Femur (tissue), 1 donor: ENCODE measurements at regions not wholly inside any gene's neighbourhood (a gene's known extent, or its start where the extent isn't known, plus 50 kb on each side); places are given as distances from the start of the nearest gene placed in this dataset.
"Not testable (repeated sequence)": the region's sequence is repeated elsewhere in the genome, so short reads cannot be mapped to it uniquely, and the experiment has no call there.

Experiments
- DNase-seq: peaks from one replicate; pipeline ENCODE4 v3.0.0-alpha.2; 2017

DNA sequence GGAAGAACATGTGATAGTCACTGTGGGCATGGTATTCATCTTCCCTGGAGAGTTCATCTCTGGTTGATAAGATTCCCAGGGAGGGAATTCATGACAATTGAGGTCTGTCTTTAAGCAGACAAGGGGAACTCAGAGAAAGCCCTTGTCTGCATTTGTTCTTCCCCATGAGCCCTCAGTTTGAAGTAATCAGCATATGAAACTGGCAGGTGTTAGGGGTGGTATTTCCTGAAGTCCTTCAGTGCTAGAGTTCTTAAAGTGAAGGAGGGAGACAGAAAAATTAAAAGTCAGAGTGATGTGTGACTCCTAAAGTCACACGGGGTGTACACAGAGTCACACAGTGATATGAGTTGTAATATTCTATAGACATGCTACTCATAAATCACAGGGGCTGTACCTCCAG is 60.6 kb upstream of the SYK start:
- DNase-seq, result no peak

DNA sequence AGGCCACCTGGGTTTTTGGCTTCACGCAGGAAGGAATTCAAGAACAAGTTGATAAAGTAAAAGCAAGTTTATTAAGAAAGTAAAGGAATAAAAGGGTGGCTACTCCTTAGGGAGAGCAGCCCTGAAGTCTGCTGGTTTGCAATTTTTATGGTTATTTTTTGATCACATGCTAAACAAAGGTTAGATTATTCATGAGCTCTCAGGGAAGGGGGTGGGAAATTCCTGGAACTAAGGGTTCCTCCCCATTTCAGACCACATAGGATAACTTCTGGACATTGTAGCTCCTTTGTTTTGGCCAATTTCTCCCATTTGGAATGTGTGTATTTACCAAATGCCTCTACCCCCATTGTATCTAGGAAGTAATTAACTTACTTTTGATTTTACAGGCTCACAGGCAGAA is 63.9 kb upstream of the SYK start:
- DNase-seq, result no peak

DNA sequence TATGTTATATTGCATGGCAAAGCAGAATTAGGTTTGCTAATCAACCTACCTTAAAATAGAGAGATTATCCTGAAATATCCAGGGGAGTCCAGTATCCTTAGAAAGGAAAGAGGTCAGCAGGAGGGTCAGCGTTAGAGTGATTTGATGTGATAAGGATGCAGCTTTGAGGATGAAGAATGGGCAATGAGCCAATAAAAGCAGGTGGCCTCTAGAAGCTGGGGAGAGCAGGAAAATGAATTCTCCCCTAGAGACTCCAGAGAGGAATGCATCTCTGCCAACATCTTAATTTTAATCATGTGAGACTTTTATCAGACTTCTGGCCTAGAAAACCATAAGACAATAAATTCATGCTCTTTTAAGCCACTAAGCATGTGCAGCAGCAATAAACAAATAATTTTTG is 65.7 kb upstream of the SYK start:
- DNase-seq, result no peak

DNA sequence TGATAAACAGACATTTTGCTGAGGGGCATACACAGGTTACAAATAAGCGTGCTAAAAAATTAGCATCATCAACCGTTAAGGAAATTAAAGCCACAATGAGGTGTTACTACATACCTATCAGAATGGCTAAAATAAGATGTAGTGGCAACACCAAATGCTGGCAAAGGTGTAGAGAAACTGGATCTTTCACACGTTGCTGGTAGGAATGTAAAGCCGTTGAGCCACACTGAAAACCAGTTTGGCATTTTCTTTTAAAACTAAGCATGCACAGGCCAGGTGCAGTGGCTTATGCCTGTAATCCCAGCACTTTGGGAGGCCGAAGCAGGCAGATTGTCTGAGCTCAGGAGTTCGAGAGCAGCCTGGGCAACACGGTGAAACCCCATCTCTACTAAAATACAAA is 67.0 kb upstream of the SYK start:
- DNase-seq, result no peak

DNA sequence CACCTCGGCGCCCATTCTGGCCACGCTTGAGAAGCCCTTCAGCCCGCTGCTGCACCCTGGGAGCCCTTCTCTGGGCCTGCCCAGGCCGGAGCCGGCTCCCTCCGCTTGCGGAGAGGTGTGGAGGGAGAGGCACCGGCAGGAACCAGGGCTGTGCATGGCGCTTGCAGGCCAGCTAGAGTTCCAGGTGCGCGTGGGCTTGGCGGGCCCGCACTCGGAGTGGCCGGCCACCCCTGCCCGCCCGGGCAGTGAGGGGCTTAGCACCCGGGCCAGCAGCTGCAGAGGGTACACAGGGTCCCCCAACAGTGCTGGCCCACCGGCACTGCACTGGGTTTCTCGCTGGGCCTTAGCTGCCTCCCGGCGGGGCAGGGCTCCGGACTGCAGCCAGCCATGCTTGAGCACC is 72.3 kb upstream of the SYK start:
- DNase-seq, result no peak

DNA sequence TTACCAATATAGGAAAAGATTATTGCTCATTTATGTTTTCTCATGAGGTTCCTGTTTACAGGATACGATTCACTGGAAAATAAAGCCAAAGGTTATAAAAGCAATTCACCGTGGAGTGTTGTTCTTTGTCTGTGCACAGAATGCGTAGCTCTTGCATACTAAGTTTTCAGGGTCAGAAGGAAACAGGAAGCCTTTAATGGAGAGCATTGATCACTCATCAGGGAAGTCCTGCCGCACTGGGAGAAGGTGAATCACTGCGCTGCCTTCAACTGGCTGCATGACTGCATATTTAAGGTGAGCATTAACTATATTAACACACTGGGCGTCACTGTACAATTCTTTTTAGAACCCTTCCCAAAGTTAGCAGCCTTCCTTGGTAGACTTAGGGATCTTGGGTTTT is 74.1 kb upstream of the SYK start:
- no peak for DNase-seq

DNA sequence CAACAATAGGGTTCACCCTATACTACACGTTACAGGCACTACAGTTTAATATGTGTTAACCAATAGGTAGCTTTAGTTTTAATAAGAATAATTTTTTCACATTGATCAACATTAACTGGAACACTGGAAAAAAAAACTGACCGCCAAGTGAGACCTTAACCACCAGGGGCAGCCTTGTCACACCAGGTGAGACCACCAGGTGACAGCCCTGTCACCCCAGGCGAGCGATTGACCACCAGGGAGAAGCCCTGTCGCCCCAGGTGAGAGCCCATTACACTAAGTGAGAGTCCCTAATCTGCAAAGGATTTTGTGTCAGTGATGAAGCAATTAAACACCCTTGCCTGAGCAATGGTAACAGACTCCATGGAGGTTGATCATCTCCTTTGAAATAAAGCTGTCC is 75.4 kb upstream of the SYK start:
- no peak for DNase-seq

DNA sequence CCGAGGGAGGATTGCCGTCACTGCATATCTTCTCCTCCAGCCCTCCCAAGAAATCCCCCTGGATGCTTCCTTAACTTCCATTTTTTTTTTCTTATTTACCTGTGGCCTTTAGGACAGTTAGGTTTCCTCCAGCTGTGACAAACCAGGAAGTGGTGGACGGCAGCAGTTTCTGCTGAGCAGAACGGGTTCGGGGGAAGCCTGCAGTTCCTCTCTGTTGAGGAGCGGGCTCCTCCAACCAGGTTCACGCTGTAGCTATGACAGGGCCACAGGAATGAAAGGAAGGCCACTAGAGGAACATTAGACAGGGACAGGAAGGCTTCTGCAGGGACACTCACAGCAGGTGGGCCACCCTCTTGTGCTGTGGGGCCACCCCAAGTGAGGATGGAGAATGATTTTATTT is 76.7 kb upstream of the SYK start:
- no peak for DNase-seq

DNA sequence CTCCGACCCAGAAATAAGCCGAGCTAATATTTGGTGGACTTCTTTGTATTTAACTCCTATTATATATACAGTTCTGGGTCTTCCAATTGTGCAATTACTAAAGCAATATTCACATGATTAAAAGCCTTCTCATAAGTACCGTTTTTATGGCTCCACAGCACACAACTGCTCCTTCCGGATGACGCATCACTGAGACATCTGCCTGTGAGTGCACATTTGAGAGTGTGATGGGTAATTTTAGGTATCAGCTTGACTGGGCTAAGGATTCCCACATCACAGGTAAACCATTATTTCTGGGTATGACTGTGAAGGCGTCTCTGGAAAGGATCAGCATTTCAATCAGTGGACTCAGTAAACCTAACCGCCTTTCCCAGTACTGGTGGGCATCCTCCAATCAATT is 77.5 kb upstream of the SYK start:
- no peak for DNase-seq

DNA sequence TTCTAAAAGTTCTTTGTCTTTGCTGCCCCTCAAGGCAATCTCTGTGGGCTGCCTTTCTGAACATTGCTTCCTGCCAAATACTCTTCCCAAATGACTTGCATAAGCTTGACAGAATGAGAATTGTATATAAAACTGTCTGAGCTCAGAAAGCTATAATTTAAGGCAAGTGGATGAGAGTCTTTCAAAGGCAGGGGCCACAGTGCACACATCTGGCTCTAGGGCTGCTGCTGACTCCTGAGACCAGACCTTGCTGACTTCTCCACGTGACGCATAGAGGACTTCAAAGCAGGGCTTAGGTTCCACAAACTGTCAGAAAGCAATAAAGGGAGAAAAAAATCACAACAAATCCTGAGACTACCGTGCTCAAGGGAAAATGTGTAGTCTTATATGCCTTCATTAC is 79.4 kb upstream of the DIRAS2 start:
- peak; percentile 33 for DNase-seq

DNA sequence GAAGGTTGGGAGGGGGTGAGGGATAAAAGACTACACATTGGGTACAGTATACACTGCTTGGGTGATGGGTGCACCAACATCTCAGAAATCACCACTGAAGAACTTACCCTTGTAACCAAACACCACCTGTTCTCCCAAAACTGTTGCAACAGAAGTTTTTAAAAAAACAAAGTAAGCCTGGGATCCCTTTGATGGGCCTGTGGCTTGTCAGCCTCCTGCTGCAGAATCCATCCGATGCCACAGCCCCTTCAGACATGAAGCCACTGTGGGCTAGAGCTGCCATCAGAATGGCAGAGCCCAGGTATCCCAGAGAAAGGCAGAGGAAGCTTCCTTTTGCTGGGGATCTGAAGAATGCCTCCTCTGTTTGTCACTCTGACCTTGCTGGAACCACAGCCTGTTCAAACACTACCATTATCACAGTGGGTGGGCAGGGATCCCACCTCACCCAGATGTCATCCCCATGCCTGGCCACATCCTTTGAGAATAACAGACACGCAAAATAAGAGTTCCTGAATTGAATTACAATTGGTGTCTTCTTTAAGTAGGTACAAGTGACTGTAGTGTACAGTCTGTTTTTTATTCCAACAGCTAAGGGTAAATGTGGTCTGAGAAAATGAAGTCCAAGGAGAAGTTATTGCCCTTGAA is 78.1 kb upstream of the DIRAS2 start:
- no peak for DNase-seq

DNA sequence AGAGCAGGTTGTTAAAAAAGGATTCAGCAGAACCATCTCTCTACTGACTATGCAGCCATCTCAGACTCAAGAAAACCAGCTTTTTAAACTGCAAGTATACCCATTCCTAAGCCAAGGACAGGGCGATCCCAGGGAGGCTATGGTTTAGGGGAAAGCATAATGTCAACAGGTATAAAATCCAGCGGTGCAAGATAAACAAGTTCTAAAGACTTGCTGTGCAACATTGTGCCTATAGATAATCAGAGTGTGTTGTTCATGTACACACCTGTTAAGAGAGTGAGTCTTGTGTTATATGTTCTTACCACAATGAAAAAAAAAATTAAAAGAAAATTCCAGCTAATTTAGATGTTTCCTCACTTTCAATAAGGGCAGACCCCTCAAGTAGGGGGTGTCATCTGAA is 63.6 kb upstream of the DIRAS2 start:
- no peak for DNase-seq

DNA sequence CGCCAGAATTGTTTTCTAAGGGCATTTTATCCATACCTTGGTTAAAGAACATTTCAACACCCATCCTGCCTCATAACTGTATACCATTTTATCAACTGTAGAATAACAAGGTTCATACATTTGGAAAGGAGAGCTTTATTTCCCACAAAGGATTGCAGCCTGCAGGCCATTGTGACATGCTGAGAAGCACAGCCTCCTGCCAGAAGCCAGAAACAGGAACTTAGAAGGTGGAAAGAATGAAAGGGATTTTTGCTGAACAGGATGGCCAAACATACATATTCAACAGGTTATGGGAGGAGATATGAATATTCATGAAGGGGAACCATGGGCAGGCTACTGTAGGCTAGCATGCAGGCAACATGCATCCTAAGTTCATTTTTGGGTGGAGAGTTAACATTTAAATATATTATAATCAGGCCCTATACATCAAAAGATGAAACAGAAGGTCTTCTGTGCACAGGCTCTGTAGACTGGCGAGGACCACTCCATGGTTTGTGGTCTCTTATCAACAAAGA is 59.9 kb upstream of the DIRAS2 start:
- DNase-seq, result no peak

DNA sequence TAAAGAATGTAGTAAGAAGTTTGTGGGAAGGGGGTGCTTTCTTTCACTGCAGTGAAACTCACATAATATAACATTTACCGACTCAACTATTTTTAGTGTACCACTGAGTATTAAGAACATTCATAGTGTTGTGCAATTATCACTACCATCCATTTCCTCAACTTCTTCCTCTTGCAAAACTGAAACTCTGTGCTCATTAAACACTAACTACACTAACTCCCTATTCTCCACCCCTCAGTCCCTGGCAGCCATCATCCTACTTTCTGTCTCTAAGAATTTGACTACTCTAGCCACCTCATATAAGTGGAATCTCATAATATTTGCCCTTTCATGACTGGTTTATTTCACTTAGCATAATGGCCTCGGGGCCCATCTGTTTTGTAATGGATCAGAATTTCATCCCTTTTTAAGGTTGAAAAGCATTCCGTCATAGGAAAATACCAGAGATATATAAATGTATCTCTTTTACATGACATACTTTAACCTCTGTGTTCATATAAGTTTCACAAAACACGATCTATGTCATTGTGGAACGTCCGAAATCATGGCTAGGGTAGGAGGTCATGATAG is 56.3 kb upstream of the DIRAS2 start:
- DNase-seq, result no peak

DNA sequence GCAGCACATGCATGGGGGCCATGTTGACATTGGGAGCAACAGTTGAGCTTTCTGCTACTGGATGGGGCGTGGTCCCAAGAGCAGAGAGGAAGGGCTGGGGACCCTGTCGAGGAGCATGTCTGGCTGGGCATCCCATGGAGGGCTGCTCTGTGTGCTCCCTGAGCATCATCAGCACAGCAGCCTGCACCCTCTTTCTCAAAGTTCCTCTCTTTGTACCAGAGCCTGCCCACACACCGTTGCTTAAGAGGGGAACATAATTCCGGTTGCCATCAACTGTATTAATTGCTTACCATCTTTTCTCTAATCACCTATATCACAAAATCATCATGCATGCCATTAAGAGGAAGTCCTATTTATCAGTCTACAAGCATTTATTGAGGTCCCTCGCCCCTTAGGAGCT is 55.2 kb upstream of the DIRAS2 start:
- no peak for DNase-seq

DNA sequence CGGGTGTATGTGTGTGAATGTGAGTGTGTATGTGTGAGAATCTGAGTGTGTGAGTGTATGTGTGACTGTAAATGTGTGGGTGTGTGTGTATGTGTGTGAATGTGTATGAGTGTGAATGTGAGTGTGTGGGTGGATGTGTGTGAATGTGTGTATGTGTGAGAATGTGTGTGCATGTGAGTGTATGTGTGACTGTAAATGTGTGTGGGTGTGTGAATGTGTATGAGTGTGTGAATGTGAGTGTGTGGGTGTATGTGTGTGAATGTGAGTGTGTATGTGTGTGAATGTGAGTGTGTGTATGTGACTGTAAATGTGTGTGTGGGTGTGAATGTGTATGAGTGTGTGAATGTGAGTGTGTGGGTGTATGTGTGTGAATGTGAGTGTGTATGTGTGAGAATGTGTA is 51.6 kb upstream of the DIRAS2 start:
- DNase-seq, result not testable (repeated sequence)
